ENCODE measurements at regions not wholly inside any gene's neighbourhood (a gene's known extent, or its start where the extent isn't known, plus 50 kb on each side); places are given as distances from the start of the nearest gene placed in this dataset.
"Not testable (repeated sequence)": the region's sequence is repeated elsewhere in the genome, so short reads cannot be mapped to it uniquely, and the experiment has no call there.

GRCh38 chr6:147651-148050 is 144.6 kb upstream of the DUSP22 start:
- DNase-seq (ENCODE audit: low read depth, low spot score), result not testable (repeated sequence)

DNA sequence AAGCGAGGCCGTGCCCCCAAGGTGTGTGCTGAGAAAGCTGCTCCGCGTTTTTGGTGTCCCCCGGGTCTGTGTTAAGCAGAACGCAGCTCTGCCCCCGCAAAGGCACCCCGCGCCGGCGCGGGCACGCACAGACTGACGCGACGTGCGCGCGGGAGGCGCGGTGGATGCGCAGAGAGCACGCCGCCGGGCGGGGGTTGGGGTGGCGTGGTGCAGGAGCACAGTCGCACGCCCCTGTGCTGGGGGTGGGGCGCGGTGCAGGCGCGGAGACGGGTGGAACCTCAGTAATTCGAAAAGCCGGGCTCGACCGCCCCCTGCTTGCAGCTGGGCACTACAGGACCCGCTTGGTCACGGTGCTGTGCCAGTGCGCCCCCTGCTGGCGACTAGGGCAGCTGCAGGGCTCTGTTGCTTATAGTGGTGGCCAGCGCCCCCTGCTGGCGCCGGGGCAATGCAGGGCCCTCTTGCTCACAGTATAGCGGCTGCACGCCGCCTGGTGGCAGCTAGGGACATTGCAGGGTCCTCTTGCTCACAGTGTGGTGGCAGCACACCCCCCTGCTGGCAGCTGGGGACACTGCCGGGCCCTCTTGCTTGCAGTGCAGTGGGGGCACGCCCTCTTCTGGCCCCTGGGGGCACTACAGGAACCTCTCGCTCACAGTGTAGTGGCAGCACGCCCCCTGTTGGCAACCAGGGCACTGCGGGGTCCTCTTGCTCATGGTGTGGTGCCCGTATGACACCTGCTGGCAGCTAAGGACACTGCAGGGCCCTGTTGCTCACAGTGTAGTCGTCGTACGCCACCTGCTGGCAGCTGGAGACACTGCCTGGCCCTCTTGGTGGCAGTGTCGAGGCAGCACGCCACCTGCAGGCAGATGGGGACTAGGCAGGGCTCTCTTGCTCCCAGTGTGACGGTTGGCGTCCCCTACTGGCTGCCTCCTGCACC is 144.0 kb upstream of the DUSP22 start:
- DNase-seq (ENCODE audit: low read depth, low spot score), result not testable (repeated sequence)

- DNase-seq (ENCODE audit: low read depth, low spot score), result not testable (repeated sequence)
These were observed 142.1 kb upstream of the DUSP22 start for GRCh38 chr6:150147-150546.

- DNase-seq (ENCODE audit: low read depth, low spot score), result not testable (repeated sequence)
These were observed 139.9 kb upstream of the DUSP22 start for GRCh38 chr6:152436-152835.

DNA sequence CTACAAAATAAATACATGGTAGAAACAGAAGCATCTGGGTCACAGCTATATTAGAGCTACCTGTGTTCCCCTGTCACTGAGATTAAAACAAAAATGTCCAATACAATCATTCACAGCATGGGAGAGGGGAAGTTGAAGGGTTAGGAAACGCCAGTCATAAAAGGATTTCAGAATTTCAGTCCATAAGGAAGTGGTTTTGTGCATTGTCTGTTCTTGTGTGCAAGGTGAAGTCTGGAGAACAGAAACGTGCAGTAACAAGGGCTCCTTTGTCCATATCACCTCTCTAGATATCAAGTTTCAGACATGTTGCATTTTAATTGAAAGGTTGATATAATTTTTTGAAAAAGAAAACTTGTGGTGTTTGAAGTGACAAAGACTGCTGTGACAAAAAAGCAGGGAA is 139.3 kb upstream of the DUSP22 start:
- DNase-seq (ENCODE audit: low read depth, low spot score), result not testable (repeated sequence)

DNA sequence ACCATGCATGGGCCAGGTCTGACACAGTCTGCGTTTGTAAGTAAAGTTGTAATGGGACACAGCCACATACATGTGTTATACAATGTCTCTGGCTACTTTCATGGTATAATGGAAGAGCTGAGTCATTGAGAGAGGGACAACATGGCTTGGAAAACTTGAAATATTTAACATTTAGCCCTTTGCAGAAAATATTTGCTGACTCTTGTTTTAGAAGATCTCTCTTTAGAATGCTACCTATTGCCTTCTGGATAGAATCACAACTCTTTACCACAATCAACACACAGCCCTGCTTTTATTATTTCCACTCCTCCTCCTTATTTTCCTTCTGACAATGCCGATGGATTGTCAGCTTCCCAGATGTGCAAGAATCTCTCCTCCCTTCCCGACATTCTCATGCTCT is 138.4 kb upstream of the DUSP22 start:
- not testable (repeated sequence) for DNase-seq (ENCODE audit: low read depth, low spot score)

GRCh38 chr6:154321-155092 is 137.8 kb upstream of the DUSP22 start:
- DNase-seq (ENCODE audit: low read depth, low spot score), result not testable (repeated sequence)

DNA sequence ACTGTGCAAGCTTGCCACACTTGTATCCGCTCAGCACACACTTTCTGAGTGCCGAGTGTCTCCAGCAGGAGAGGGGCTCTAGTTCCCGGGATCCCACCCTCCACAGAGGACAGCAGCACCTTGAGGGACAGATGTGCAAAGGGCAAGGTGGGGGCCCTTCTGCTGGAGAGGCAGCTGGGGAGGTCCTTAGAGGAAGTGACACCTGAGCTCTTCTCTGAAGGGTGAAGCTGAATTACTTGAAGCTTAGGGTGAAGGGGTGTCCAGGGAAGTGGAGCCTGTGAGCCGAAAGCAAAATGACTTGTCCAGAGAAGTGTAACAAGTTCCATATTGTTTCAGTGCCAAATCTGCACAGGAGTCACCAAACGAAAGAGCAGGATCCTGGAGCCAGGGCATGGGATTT is 136.3 kb upstream of the DUSP22 start:
- DNase-seq (ENCODE audit: low read depth, low spot score), result no peak

DNA sequence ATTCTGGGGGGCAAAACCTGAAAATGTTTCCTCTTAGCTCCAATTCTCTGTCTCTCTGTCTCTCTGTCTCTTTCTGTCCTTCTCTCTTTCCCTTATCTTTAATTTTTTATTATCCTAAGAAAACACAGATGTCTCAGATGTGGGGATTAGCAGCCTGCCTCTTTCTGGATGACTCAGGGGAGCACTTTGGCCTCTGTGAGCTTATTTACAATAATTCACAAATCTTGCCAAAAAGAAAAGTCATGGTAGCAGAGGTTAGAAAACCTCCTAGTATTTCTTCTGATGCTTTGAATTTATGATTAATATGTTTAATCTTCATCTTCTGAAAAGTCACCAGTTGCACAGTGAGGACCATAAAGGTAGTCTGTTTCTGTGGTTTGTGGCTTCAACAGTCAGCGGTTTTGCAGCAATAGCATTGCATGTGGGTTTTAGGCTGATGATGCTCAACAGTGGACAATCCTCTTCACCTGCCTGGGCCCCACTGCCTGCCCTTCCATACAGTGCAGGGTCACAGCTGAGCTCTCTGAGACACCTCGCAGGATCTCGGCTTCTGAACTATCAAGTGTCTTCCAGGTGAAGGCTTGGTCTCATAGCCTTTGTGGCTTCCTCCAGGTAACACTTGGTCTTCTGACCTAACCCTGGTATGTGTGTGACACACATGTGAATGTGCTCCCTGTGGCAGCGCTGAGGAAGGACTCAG is 135.7 kb upstream of the DUSP22 start:
- not testable (repeated sequence) for DNase-seq (ENCODE audit: low read depth, low spot score)

DNA sequence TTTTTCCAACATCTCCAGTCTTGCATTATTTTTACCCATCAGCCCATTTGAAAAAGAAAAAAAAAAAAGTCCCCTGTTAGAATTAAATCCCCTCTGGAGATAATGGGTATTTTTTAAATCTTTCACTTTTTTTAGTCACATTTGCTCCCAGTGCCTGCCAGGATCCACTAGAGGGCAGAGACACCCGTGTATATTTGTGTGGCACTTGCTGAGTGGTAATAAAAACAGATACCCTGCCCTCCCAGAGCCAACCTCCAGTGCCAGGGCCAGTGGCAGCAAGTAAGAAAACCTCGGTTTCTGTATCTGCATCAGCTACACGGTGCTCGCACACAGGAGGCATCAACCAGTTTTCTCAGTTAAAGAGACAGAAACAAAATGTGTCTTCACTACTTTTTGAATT is 135.1 kb upstream of the DUSP22 start:
- DNase-seq (ENCODE audit: low read depth, low spot score), result not testable (repeated sequence)

DNA sequence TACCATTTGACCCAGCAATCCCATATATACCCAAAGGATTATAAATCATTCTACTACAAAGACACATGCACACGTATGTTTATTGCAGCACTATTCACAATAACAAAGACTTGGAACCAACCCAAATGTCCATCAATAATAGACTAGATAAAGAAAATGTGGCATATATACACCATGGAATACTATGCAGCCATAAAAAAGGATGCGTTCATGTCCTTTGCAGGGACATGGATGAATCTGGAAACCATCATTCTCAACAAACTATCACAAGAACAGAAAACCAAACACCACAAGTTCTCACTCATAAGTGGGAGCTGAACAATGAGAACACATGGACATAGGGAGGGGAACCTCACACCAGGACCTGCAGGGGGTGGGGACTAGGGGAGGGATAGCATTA is 130.6 kb upstream of the DUSP22 start:
- DNase-seq (ENCODE audit: low read depth, low spot score), result not testable (repeated sequence)

DNA sequence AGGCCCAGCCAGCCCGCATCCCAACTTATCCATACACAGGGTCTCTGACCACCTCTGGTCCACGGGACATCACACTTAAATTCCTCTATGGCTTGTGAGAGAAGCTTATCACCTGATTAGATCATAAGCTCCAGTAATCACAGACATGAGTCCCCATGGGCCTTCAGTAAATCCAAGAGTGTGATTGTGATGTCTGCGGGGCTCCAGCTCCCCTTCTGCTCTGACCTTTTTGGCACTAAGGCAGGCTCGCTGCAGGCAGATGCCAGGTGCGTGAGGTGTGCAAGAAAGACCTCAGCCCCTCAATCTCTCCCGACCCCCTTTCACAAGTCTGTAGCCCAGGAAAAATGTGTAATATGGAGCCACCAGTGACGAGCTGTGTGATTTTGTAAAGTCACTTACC is 127.6 kb upstream of the DUSP22 start:
- DNase-seq (ENCODE audit: low read depth, low spot score), result no peak

DNA sequence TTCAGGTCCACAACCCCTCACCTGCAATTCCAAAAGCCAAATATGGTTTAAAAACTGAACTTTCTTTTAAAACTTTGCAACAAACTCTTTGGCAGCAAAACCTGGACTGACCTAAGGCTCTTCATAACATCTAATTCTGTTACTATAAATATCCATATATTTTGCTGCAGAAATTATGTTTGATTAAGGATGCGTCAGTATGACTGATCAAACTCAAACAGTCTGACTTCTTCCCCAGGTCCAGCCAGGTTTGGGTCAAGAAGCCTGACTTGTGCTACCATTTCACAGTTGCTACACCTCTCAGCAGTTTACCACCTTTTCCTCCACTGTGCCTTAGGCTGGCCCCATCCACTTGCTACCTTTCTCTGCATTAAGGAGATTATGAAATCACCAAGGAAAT is 127.0 kb upstream of the DUSP22 start:
- no peak for DNase-seq (ENCODE audit: low read depth, low spot score)

- DNase-seq (ENCODE audit: low read depth, low spot score), result no peak
These were observed 126.4 kb upstream of the DUSP22 start for GRCh38 chr6:165906-166305.

GRCh38 chr6:168865-169455 is 123.3 kb upstream of the DUSP22 start:
- no peak for DNase-seq (ENCODE audit: low read depth, low spot score)

- DNase-seq (ENCODE audit: low read depth, low spot score), result no peak
These were observed 118.3 kb upstream of the DUSP22 start for GRCh38 chr6:174036-174435.

DNA sequence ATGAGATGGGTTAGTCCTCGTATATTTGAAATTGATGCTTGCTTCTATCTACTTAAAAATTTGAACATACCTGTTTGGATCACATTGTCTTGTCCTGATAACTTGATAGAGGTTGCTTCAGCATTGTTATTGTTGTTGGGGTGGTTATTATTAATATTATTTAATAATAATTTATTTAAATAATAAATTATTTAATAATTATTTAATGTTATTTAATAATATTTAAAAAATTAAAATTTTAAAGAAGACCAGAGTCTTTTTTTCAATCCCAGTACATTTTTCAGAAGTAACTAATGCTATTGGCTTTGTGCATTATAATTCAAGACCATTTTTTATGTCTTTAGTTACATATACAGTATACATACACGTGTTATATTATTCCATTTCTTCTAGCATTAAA is 116.6 kb upstream of the DUSP22 start:
- no peak for DNase-seq (ENCODE audit: low read depth, low spot score)

- DNase-seq (ENCODE audit: low read depth, low spot score), result no peak
These were observed 115.5 kb upstream of the DUSP22 start for GRCh38 chr6:176766-177165.

GRCh38 chr6:178119-178518 is 114.2 kb upstream of the DUSP22 start:
- DNase-seq (ENCODE audit: low read depth, low spot score), result no peak

DNA sequence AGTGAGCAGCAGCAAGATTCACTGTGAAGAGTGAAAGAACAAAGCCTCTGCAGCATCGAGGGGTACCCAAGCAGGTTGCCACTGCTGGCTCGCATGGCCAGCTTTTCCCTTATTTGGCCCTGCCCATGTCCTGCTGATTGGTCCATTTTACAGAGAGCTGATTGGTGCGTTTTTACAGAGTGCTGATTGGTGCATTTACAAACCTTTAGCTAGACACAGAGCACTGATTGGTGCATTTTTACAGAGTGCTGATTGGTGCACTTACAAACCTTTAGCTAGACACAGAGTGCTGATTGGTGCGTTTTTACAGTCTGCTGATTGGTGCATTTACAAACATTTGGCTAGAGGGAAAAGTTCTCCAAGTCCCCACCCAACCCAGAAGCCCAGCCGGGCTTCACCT is 113.4 kb upstream of the DUSP22 start:
- not testable (repeated sequence) for DNase-seq (ENCODE audit: low read depth, low spot score)

GRCh38 chr6:179340-179950 is 112.8 kb upstream of the DUSP22 start:
- DNase-seq (ENCODE audit: low read depth, low spot score), result no peak
